ENCODE measurements at regions not wholly inside any gene's neighbourhood (a gene's known extent, or its start where the extent isn't known, plus 50 kb on each side); places are given as distances from the start of the nearest gene placed in this dataset.

GRCh38 chrX:7689791-7690412 is 153.1 kb upstream of the VCX start:
- Histone ChIP-seq H3K4me1 (ENCODE audit: control insufficient read depth, extremely low read depth, insufficient read depth, low read length) (peaks cover 4% of the 10 kb centered on the region), H2AFZ (ENCODE audit: control insufficient read depth, low read length) (no peak overlapping the region), H3K4me2 (ENCODE audit: control insufficient read depth, extremely low read depth, insufficient read depth, low read depth, low read length) (no peak overlapping the region), H3K79me2 (ENCODE audit: control insufficient read depth, insufficient read depth, low read length) (no peaks in the 10 kb centered on the region), H3K9me1 (ENCODE audit: control insufficient read depth, extremely low read depth, insufficient read depth, low read length) (no peaks in the 10 kb centered on the region), H4K20me1 (ENCODE audit: control insufficient read depth, extremely low read depth, insufficient read depth, low read length) (no peaks in the 10 kb centered on the region), H3K27ac (ENCODE audit: control insufficient read depth, insufficient read depth, low read length) (no peak overlapping the region), H3K36me3 (ENCODE audit: control insufficient read depth in 2 of 2, extremely low read depth in 1 of 2, insufficient read depth in 2 of 2, low read length in 2 of 2) (no peaks in the 10 kb centered on the region), H3K9me3 (ENCODE audit: control insufficient read depth, low read depth, low read length) (no peaks in the 10 kb centered on the region), H3K4me3 (ENCODE audit: control insufficient read depth in 2 of 3, extremely low read depth in 1 of 3, insufficient read depth in 2 of 3, low read depth in 1 of 3, low read length in 3 of 3) (no peak overlapping the region), H3K9ac (ENCODE audit: control insufficient read depth, extremely low read depth, insufficient read depth, low read length) (no peak overlapping the region), H3K27me3 (ENCODE audit: control insufficient read depth, extremely low read depth, insufficient read depth, low read length) (no peaks in the 10 kb centered on the region)
- dilution Hi-C loops (cut with MboI; ENCODE audit: extremely low pct_ligation_motif_present, low sequenced_read_pairs), result no loop called here
- no peak for FAIRE-seq
- TF ChIP-seq CTCF (optimal IDR thresholded peaks at IDR 0.05 in 1 of 3, IDR thresholded peaks at IDR 0.05 in 1 of 3, conservative IDR thresholded peaks at IDR 0.05 in 1 of 3; ENCODE audit: extremely low read depth in 1 of 3, insufficient read depth in 2 of 3, low read length in 3 of 3) (no peak), EZH2 (IDR thresholded peaks at IDR 0.05; ENCODE audit: low read length) (no peak)
- DNase-seq (ENCODE audit: low read depth, low spot score), result peak; percentile 25

- no peak for DNase-seq (ENCODE audit: low read depth, low spot score)
- Histone ChIP-seq H3K9ac (ENCODE audit: control insufficient read depth, extremely low read depth, insufficient read depth, low read length) (no peak overlapping the region), H3K9me1 (ENCODE audit: control insufficient read depth, extremely low read depth, insufficient read depth, low read length) (no peaks in the 10 kb centered on the region), H2AFZ (ENCODE audit: control insufficient read depth, low read length) (no peak overlapping the region), H3K9me3 (ENCODE audit: control insufficient read depth, low read depth, low read length) (no peaks in the 10 kb centered on the region), H3K79me2 (ENCODE audit: control insufficient read depth, insufficient read depth, low read length) (no peaks in the 10 kb centered on the region), H3K4me1 (ENCODE audit: control insufficient read depth, extremely low read depth, insufficient read depth, low read length) (no peaks in the 10 kb centered on the region), H3K4me2 (ENCODE audit: control insufficient read depth, extremely low read depth, insufficient read depth, low read depth, low read length) (no peak overlapping the region), H3K4me3 (ENCODE audit: control insufficient read depth in 2 of 3, extremely low read depth in 1 of 3, insufficient read depth in 2 of 3, low read depth in 1 of 3, low read length in 3 of 3) (no peak overlapping the region), H3K27ac (ENCODE audit: control insufficient read depth, insufficient read depth, low read length) (no peak overlapping the region), H3K27me3 (ENCODE audit: control insufficient read depth, extremely low read depth, insufficient read depth, low read length) (no peaks in the 10 kb centered on the region), H3K36me3 (ENCODE audit: control insufficient read depth in 2 of 2, extremely low read depth in 1 of 2, insufficient read depth in 2 of 2, low read length in 2 of 2) (no peaks in the 10 kb centered on the region), H4K20me1 (ENCODE audit: control insufficient read depth, extremely low read depth, insufficient read depth, low read length) (no peaks in the 10 kb centered on the region)
- no peak for FAIRE-seq
- TF ChIP-seq CTCF (optimal IDR thresholded peaks at IDR 0.05 in 1 of 3, IDR thresholded peaks at IDR 0.05 in 1 of 3, conservative IDR thresholded peaks at IDR 0.05 in 1 of 3; ENCODE audit: extremely low read depth in 1 of 3, insufficient read depth in 2 of 3, low read length in 3 of 3) (no peak), EZH2 (IDR thresholded peaks at IDR 0.05; ENCODE audit: low read length) (no peak)
- dilution Hi-C loops (cut with MboI; ENCODE audit: extremely low pct_ligation_motif_present, low sequenced_read_pairs), result no loop called here
Observed at GRCh38 chrX:7680181-7680580, 162.8 kb upstream of the VCX start.

Data from keratinocyte (primary cell).